GM21423 (cell line): ENCODE measurements at regions not wholly inside any gene's neighbourhood (a gene's known extent, or its start where the extent isn't known, plus 50 kb on each side); places are given as distances from the start of the nearest gene placed in this dataset.
"Not testable (repeated sequence)": the region's sequence is repeated elsewhere in the genome, so short reads cannot be mapped to it uniquely, and the experiment has no call there.

Experiments used
- ATAC-seq: cut with Tn5 transposase; IDR thresholded peaks from one replicate; pipeline ENCODE4 v1.9.1; 2021; ENCODE audit warnings: mild to moderate bottlenecking, moderate library complexity; ENCODE audit not compliant: unreplicated experiment

DNA sequence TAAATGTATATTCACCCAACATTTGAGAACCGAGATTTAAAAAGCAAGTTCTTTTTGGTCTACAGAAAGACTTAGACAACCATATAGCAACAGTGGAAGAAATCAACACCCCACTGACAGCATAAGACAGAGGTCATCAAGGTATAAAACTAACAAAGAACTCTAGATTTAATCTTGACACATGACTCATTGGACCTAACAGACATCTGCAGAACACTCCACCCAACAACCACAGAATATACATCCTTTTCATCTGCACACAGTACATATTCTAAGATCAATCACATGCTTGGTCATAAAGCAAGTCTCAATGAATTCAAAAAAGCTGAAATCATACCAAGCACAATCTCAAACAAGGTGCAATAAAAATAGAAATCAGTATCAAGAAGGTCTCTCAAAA lies 65.8 kb downstream of the SPIN4 start:
- no peak for ATAC-seq

GRCh38 chrX:63284659-63285058 lies 66.5 kb downstream of the SPIN4 start:
- ATAC-seq, result no peak

DNA sequence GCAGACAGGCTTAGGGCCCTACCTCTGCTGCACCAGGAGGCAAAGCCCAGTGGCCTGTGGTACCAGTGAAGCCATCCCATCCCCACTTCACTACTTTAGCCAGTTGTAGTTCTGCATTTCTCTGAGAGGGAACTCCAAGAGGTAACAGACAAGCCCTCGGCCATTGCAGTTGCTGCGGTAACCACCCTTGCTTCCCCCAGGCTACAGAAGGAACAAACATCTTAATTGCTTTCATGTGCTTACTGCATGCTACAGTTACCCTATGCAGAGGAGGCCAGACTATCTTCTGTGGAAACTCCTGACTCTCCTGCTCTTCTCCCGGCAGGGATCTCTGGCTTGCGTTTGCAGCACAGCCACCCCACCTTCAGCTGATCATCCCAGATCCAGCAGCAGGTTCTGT lies 67.8 kb downstream of the SPIN4 start:
- ATAC-seq, result no peak

DNA sequence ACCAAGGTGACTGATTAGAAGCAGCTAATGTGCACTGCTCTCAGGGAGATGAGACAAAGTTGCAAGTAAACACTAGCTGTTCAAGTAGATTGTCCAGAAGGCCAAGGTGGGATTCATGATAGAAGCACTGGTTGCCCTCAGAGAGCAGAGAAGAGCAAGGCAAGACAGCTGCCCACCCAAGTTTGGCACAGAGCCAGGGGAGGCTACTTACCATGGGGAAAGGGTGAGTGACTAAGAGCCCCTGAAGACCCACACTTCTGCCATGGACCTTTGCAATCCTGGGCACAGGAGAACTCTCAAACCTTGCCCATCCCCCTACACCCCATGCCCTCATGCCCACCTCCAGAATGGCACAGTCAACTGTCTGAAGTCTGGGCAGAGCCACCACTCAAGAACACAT lies 68.3 kb downstream of the SPIN4 start:
- no peak for ATAC-seq

DNA sequence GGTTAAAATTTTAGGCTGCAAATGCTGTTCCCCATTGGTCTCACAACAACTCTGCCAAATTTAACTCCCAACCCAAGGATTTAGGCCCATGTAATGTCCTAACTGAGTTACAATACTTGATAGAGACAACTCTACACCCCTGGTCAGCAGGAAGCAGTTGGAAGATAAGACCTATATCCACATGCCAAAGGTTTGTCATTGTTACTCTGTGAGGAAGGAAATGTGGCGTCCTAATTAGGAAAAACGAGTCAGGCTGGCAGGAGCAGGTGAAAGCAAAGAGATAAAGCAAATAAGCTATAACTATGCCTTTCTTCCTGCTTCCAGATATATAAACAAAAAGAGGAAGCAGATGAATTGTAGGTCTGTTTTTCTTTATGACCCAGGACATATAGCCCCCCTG lies 69.1 kb downstream of the SPIN4 start:
- no peak for ATAC-seq

DNA sequence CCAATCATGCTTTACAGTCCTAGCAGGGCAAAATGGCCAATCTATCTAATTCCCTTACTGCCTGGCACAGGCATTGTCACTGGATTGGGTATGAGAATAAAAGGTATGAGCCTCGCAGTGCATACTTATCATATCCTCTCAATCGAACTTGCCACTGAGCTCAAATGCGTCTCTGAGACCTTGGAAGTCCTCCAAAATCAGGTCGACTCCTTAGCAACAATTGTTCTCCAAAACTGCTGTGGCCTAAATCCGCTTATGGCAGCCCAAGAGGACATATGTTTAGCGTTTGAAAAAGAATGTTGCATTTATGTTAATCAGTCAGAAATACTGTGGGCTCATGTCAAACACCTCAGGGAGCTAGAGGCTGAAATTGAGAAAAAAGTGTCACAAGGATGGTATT lies 69.7 kb downstream of the SPIN4 start:
- no peak for ATAC-seq

DNA sequence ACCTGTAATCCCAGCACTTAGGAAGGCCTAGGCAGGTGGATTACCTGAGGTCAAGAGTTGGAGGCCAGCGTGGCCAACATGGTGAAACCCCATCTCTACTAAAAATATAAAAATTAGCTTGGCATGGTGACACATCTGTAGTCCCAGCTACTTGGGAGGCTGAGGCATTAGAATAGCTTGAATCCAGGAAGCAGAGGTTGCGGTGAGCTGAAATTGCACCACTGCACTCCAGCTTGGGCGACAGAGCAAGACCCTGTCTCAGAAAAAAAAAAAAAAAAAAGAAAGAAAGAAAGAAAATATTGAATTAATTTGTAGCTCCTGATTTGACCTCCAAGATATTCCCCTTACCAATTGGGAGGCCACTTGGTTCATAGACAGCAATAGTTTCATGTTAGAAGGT lies 73.7 kb downstream of the SPIN4 start:
- not testable (repeated sequence) for ATAC-seq

- ATAC-seq, result no peak
Measured at GRCh38 chrX:63275127-63275526, 76.0 kb downstream of the SPIN4 start.

- ATAC-seq, result no peak
Measured at GRCh38 chrX:63270873-63271272, 80.3 kb downstream of the SPIN4 start.

DNA sequence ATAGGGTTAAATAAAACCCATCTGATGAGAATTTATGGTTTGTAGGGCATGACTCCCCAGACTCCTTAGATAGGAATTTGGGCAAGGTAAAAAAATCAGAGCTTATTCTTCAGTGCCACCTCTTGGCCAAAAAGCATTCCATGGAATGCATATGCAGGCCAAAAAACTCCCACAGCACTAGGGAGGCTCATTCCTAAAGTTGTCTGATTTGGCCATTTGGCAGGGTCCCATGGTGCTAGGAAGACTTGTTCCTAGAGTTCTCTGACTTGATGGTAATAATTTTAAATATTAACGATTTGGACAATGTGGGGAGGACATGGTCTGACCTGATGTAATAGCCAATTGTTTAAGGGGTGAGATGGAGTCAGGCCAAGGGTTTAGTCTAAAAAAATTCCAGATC lies 93.0 kb downstream of the SPIN4 start:
- ATAC-seq, result no peak

DNA sequence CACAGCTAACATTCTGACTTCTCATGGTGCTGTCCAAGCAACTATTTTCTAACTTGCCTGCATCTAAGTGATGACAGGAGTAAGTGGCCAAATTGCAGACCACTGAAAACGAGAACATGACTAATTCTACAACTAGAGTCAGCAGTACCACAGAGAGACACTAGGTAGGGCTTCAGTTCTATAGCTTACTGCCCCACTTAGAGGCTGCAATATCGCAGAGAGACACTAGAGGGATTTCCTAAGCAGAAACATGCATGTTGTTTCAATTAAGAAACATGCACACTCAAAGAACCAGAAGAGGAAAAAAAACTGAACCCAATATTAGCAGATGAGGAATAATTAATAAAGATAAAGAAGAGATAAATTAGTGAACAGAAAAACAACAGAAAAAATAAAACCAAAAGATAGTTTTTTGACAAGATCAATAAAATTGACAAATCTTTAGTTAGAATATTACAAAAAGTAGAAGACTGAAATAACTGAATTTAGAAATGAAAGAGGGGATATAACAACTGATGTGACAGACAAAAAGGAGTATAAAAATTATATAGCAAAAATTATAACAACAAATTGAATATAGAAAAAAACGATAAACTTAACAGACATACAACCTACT lies 100.8 kb downstream of the SPIN4 start:
- peak; percentile 100 for ATAC-seq

DNA sequence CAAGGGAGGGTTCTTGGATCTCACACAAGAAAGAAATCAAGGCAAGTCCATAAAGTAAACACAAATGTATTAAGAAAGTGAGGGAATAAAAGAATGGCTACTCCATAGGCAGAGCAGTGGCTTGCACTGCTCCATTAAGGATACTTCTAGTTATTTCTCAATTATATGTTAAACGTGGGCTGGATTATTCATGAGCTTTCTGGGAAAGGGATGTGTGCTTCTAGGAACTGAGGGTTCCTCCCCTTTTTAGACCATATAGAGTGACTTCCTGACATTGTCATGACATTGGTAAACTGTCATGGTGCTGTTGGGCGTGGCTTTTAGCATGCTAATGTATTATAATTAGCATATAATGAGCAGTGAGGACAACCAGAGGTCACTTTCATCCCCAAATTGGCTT lies 108.4 kb downstream of the SPIN4 start:
- not testable (repeated sequence) for ATAC-seq

DNA sequence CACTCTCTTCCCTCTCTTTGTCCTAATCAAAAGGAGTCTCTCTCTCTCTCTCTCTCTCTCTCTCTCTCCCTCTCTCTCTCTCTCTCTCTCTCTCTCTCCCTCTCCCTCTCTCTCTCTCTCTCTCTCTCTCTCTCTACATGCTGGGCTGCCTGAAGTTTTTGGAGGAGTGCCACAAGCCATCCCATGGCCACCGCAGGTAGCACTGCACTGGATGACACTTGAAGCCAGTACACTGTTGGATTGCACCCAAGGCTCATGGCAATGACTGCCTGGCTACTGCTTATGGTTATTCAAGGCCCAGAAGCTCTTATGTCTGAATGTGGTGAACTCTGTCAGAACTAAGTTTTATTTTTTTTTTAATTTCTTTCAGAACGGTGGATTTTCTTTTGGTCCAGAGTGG lies 115.2 kb downstream of the SPIN4 start:
- ATAC-seq, result not testable (repeated sequence)

DNA sequence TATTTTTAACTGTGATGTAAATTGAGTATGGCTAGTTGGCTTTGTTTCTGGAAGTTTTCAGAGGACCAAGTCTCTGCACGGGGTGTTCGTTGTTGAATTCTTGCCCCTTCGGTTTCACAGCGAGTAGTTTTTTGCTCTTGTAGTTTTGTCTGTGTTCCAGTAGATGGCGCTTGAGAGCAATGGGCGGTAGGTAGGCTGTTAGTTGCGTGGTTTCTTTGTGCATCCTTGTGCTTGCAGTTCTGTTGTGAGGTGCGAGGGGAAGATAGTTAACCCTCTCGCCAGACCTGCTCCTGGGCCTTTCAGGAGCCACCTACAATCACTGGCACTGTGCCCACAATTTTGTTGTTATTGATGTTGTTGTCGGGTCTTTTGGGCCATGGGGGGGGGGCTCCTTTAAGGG lies 118.1 kb downstream of the SPIN4 start:
- ATAC-seq, result not testable (repeated sequence)

DNA sequence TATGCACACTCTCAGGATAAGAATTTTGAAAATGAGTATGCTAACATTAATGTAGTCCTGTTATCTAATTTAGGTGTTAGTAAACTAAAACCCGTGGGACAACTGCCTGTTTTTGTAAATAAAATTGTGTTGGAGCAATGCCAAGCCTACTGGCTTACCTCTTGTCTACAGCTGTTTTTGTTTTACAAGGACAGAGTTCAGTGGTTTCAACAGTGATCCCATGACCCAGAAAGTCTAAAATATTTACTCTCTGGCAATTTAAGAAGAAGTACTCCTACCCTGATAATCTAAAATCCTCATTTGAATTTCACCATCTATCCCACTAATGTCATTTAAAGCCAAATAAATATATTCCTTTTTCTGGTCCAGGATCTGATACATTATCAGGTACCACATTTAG lies 132.9 kb downstream of the SPIN4 start:
- not testable (repeated sequence) for ATAC-seq

- ATAC-seq, result not testable (repeated sequence)
Measured at GRCh38 chrX:63217549-63217948, 133.6 kb downstream of the SPIN4 start.

DNA sequence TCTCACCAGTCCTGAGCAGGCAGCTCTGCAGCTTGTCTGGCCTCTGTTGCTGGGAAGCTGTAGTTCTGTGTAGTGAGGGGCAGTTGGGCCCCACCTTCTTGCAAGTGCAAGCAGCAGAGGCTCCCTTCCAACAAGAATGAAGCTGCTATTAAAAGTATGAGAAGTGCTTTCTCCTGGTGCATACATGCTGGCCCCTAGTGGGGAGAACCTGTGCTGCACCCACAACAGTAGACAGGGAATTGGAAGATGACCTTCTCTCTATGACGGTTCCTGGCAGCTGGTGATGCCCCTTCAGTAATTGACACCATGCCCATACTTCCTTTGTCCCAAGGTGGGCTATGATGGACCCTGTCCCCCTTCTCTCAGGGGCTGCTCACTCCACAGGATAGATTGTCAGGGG lies 141.5 kb downstream of the SPIN4 start:
- not testable (repeated sequence) for ATAC-seq

- not testable (repeated sequence) for ATAC-seq
Measured at GRCh38 chrX:63209128-63209527, 142.0 kb downstream of the SPIN4 start.

DNA sequence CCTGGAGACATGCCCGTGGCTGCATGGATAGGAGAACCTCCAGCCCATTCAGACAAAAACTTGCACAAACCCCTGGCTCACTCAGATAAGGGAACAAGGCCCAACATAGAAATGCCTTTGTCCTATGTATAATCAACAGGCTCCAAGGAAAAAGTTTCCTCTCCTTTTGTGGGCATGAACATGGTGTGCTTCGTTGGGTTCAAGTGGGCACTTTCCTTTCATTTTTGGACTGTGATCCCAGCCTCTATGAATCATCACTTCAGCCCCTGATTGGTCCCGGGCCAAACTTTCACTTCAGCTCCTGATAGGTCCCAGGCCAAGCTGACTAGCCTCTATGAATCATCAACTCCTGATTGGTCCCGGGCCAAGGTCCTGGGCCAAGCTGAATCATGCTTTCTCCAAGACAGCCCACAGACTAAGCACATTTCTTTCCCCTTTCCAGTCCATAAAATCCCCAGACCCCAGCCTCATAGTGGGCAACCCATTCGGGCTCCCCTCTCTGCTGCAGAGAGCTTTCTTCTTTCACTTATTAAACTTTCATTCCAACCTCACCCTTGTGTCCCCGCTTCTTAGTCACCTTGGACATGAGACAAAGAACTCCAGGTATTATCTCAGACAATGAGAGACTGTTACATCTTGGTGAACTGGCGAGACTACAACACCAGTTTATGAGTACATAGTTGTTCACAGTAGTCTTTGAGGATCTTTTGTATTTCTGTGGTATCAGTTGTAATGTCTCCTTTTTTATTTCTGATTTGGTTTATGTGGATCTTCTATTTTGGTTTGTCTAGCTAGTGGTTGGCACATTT lies 146.7 kb downstream of the SPIN4 start:
- ATAC-seq, result not testable (repeated sequence)

GRCh38 chrX:63201987-63202386 lies 149.1 kb downstream of the SPIN4 start:
- not testable (repeated sequence) for ATAC-seq

DNA sequence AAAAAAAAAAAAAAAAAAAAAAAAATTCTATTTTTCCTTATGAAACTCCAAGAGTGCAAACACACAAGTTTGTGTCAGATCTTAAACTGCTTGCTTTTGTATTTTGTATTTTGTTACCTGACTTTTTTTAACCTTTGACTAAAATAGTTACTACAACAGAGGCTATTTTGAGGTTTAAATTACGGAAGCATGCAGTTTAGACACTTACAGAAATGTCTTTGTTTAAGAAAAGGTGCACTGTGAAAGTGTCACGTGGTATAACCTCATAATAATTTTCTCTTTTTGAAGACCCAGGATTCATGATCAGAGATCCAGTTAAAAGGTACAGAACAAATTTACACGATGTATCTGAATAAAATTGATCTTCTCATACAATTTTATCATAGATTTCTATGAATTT lies 152.4 kb downstream of the SPIN4 start:
- ATAC-seq, result not testable (repeated sequence)

DNA sequence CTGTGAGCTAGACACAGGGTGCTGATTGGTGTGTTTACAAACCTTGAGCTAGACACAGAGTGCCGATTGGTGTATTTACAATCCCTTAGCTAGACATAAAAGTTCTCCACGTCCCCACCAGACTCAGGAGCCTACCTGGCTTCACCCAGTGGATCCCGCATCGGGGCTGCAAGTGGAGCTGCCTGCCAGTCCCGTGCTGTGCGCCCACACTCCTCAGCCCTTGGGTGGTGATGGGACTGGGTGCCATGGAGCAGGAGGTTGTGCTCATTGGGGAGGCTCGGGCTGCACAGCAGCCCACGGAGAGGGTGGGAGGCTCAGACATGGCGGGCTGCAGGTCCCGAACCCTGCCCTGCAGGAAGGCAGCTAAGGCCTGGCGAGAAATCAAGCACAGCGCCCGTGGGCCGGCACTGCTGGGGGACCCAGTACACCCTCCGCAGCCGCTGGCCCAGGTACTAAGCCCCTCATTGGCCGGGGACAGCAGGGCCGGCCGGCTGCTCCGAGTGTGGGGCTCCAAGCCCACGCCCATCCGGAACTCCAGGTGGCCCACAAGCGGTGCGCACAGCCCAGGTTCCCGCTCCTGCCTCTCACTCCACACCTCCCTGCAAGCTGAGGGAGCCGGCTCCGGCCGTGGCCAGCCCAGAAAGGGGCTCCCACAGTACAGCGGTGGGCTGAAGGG lies 158.6 kb downstream of the SPIN4 start:
- ATAC-seq, result not testable (repeated sequence)
